ENCODE measurements at regions not wholly inside any gene's neighbourhood (a gene's known extent, or its start where the extent isn't known, plus 50 kb on each side); places are given as distances from the start of the nearest gene placed in this dataset.

DNA sequence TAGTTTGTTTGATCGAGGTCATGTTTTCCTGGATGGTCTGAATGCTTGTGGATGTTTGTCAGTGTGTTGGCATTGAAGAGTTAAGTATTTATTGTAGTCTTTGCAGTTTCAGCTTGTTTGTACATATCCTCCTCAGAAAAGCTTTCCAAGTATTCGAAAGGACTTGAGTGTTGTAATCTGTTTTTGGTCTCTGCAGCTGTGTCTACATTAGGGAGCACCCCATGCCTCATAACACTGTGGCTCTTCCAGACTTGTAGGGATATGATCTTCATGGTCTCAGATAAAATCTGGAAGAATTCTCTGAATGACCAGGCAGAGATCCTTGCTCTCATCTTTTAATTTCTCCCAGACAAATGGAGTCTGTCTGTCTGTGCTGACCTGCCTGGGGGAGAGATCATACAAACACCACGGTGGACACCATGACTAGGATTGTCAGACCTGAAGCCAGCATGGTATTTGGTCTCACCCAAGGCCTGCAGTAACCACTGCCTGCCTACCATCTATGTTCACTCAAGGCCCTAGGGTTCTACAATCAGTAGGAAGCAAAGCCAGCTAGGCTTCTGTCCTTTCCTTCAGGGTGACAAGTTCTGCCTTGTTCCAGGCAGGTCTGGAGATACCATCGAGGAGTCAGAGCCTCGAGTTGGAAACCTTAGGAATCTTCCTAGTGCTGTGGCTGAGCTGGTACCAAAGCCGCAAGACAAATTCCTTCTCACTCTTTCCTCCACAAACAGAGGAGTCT lies 114.7 kb upstream of the KHDRBS2 start:
- Histone ChIP-seq H3K27me3 (ENCODE audit: control insufficient read depth, insufficient read depth, low read length) (no peaks in the 10 kb centered on the region), H3K4me3 (ENCODE audit: low read length in 3 of 3) (no peak overlapping the region), H3K9ac (ENCODE audit: low read length in 3 of 3) (no peak overlapping the region), H3K27ac (ENCODE audit: low read depth in 2 of 2, low read length in 2 of 2) (no peak overlapping the region), H3K36me3 (ENCODE audit: control insufficient read depth in 2 of 3, insufficient read depth in 3 of 3, low read length in 3 of 3) (no peaks in the 10 kb centered on the region), H3K9me3 (ENCODE audit: control insufficient read depth in 2 of 3, insufficient read depth in 1 of 3, low read length in 3 of 3) (no peaks in the 10 kb centered on the region), H3K4me1 (ENCODE audit: control insufficient read depth in 2 of 3, insufficient read depth in 2 of 3, low read depth in 1 of 3, low read length in 3 of 3) (no peaks in the 10 kb centered on the region)
- DNase-seq (no peak), FAIRE-seq (no peak)
- intact Hi-C loops (cut with DNase I): no loop called here
- TF ChIP-seq CTCF (IDR thresholded peaks at IDR 0.05; ENCODE audit: borderline replicate concordance, extremely low read depth, insufficient read depth): no peak

- Histone ChIP-seq H3K9ac (ENCODE audit: low read length in 3 of 3) (no peak overlapping the region), H3K4me3 (ENCODE audit: low read length in 3 of 3) (no peak overlapping the region), H3K4me1 (ENCODE audit: control insufficient read depth in 2 of 3, insufficient read depth in 2 of 3, low read depth in 1 of 3, low read length in 3 of 3) (no peaks in the 10 kb centered on the region), H3K9me3 (ENCODE audit: control insufficient read depth in 2 of 3, insufficient read depth in 1 of 3, low read length in 3 of 3) (no peaks in the 10 kb centered on the region), H3K27me3 (ENCODE audit: control insufficient read depth, insufficient read depth, low read length) (no peaks in the 10 kb centered on the region), H3K36me3 (ENCODE audit: control insufficient read depth in 2 of 3, insufficient read depth in 3 of 3, low read length in 3 of 3) (no peaks in the 10 kb centered on the region), H3K27ac (ENCODE audit: low read depth in 2 of 2, low read length in 2 of 2) (no peak overlapping the region)
- no peak for TF ChIP-seq CTCF (IDR thresholded peaks at IDR 0.05; ENCODE audit: borderline replicate concordance, extremely low read depth, insufficient read depth)
- FAIRE-seq (no peak), DNase-seq (no peak)
- intact Hi-C loops (cut with DNase I): no loop called here
Measured at GRCh38 chr6:62393608-62394007, 107.6 kb upstream of the KHDRBS2 start.

- Histone ChIP-seq H3K4me3 (ENCODE audit: low read length in 3 of 3) (no peak overlapping the region), H3K9me3 (ENCODE audit: control insufficient read depth in 2 of 3, insufficient read depth in 1 of 3, low read length in 3 of 3) (no peaks in the 10 kb centered on the region), H3K4me1 (ENCODE audit: control insufficient read depth in 2 of 3, insufficient read depth in 2 of 3, low read depth in 1 of 3, low read length in 3 of 3) (no peaks in the 10 kb centered on the region), H3K9ac (ENCODE audit: low read length in 3 of 3) (no peak overlapping the region), H3K36me3 (ENCODE audit: control insufficient read depth in 2 of 3, insufficient read depth in 3 of 3, low read length in 3 of 3) (no peaks in the 10 kb centered on the region), H3K27me3 (ENCODE audit: control insufficient read depth, insufficient read depth, low read length) (no peaks in the 10 kb centered on the region), H3K27ac (ENCODE audit: low read depth in 2 of 2, low read length in 2 of 2) (no peak overlapping the region)
- intact Hi-C loops (cut with DNase I): no loop called here
- DNase-seq: no peak
- no peak for TF ChIP-seq CTCF (IDR thresholded peaks at IDR 0.05; ENCODE audit: borderline replicate concordance, extremely low read depth, insufficient read depth)
- FAIRE-seq: no peak
Measured at GRCh38 chr6:62392291-62392690, 106.3 kb upstream of the KHDRBS2 start.

GRCh38 chr6:62391358-62391757 lies 105.3 kb upstream of the KHDRBS2 start:
- H3K9ac ChIP-seq (ENCODE audit: low read length in 3 of 3): no peak overlapping the region
- H3K4me3 ChIP-seq (ENCODE audit: low read length in 3 of 3): no peak overlapping the region
- intact Hi-C loops (cut with DNase I): no loop called here
- TF ChIP-seq CTCF (IDR thresholded peaks at IDR 0.05; ENCODE audit: borderline replicate concordance, extremely low read depth, insufficient read depth): no peak
- no peaks in the 10 kb centered on the region for H3K9me3 ChIP-seq (ENCODE audit: control insufficient read depth in 2 of 3, insufficient read depth in 1 of 3, low read length in 3 of 3)
- H3K27ac ChIP-seq (ENCODE audit: low read depth in 2 of 2, low read length in 2 of 2): no peak overlapping the region
- H3K36me3 ChIP-seq (ENCODE audit: control insufficient read depth in 2 of 3, insufficient read depth in 3 of 3, low read length in 3 of 3): no peaks in the 10 kb centered on the region
- H3K4me1 ChIP-seq (ENCODE audit: control insufficient read depth in 2 of 3, insufficient read depth in 2 of 3, low read depth in 1 of 3, low read length in 3 of 3): no peaks in the 10 kb centered on the region
- DNase-seq (no peak), FAIRE-seq (no peak)
- H3K27me3 ChIP-seq (ENCODE audit: control insufficient read depth, insufficient read depth, low read length): no peaks in the 10 kb centered on the region
